ENCODE measurements at regions not wholly inside any gene's neighbourhood (a gene's known extent, or its start where the extent isn't known, plus 50 kb on each side); places are given as distances from the start of the nearest gene placed in this dataset.

DNA sequence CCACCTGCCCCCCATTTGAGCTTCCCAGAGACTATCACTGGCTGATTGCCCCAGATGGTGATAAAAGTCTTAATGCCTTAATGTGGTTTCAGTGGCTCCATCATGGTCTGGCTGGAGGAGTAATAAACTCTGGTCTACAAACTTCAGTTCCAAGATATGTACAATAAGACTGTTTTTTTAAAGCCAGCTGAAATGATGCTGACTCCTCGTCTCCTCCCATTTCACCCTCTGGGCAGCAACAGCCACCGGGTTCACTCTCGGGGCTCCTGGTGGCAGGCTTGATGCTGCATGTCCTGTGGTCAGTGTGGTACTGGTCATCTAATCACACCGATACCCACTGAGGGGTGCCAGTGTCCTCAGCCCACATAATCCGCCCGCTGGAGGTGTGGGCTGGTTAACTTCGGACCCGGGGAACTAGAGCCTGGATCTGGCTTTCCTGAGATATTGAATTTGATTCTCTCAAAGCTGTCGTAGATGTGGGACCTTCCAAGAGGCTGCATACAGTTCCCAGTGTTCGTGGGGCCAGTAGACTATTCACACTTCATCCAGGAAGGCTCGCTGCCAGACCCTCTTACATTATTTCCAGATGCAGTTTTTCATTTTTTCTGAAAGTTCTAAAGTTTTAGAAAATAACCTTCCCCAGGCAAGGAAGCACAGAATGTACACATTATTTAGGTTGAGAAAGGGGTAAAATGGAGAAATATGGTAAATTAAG, 95.3 kb downstream of the GALR1 start:
- TF ChIP-seq SIN3A (IDR thresholded peaks at IDR 0.05; ENCODE audit: borderline replicate concordance, insufficient read depth, low read length) (no peak), TAF1 (IDR thresholded peaks at IDR 0.05; ENCODE audit: borderline replicate concordance, insufficient read depth, low read length) (no peak)
- TF ChIP-seq, protein P1, sequence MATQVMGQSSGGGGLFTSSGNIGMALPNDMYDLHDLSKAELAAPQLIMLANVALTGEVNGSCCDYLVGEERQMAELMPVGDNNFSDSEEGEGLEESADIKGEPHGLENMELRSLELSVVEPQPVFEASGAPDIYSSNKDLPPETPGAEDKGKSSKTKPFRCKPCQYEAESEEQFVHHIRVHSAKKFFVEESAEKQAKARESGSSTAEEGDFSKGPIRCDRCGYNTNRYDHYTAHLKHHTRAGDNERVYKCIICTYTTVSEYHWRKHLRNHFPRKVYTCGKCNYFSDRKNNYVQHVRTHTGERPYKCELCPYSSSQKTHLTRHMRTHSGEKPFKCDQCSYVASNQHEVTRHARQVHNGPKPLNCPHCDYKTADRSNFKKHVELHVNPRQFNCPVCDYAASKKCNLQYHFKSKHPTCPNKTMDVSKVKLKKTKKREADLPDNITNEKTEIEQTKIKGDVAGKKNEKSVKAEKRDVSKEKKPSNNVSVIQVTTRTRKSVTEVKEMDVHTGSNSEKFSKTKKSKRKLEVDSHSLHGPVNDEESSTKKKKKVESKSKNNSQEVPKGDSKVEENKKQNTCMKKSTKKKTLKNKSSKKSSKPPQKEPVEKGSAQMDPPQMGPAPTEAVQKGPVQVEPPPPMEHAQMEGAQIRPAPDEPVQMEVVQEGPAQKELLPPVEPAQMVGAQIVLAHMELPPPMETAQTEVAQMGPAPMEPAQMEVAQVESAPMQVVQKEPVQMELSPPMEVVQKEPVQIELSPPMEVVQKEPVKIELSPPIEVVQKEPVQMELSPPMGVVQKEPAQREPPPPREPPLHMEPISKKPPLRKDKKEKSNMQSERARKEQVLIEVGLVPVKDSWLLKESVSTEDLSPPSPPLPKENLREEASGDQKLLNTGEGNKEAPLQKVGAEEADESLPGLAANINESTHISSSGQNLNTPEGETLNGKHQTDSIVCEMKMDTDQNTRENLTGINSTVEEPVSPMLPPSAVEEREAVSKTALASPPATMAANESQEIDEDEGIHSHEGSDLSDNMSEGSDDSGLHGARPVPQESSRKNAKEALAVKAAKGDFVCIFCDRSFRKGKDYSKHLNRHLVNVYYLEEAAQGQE (IDR thresholded peaks at IDR 0.05; ENCODE audit: insufficient read depth in 1 of 2, low read depth in 2 of 2, low read length in 2 of 2): no peak
